ENCODE measurements at regions not wholly inside any gene's neighbourhood (a gene's known extent, or its start where the extent isn't known, plus 50 kb on each side); places are given as distances from the start of the nearest gene placed in this dataset.

DNA sequence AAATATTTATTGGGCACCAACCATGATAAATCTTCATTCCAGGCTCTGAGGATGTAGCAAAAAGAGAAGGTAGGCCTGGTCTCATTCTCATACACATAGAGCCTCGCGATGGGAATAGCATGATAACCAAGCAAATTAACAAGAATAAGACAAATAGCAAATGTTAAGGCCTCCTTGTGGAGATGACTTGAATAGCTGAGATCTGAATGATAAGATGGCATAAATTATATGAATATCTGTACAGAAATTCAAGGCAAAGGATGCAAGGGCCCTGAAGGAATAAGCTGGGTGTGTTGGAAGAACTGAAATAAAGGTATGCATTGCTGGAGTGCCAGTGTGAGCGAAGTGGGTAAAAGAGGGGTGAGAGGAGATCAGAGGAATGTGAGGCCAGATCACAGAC is 114.8 kb downstream of the ALX1 start:
- H3K36me3 ChIP-seq (replicated peaks in 1 of 2; ENCODE audit: control insufficient read depth in 1 of 2, insufficient read depth in 2 of 2, low read length in 1 of 2) = no peaks in the 10 kb centered on the region
- no peak overlapping the region for H3K9ac ChIP-seq
- 79% methylated on average over 3 of the region's 3 CpGs for WGBS (ENCODE audit: low lambda C conversion rate)
- no peak overlapping the region for H3K4me3 ChIP-seq (ENCODE audit: low read depth in 2 of 2, low read length in 1 of 2)
- H3K27ac ChIP-seq (ENCODE audit: low read depth in 2 of 2, low read length in 1 of 2) = no peak overlapping the region
- no peaks in the 10 kb centered on the region for H3K9me3 ChIP-seq
- H3K27me3 ChIP-seq (ENCODE audit: insufficient read depth) = no peaks in the 10 kb centered on the region
- TF ChIP-seq RXRA (IDR thresholded peaks at IDR 0.05; ENCODE audit: borderline replicate concordance, low read depth) (no peak), CTCF (IDR thresholded peaks at IDR 0.05) (peak; percentile 20; the same call in 1 of the 2 replicates), SIN3A (IDR thresholded peaks at IDR 0.05; ENCODE audit: borderline replicate concordance, low read depth, low read length) (no peak), POLR2AphosphoS5 (IDR thresholded peaks at IDR 0.05; ENCODE audit: low read depth, low read length) (no peak)
- H3K9me2 ChIP-seq = no peaks in the 10 kb centered on the region; the same call in 1 of the 2 replicates
- ChIA-PET POLR2A (no interaction called here), CTCF (no interaction called here)
- H4K20me1 ChIP-seq (ENCODE audit: insufficient read depth) = no peaks in the 10 kb centered on the region
- no peak overlapping the region for H2AFZ ChIP-seq (ENCODE audit: low read depth)
- no peak for DNase-seq
- no peaks in the 10 kb centered on the region for H3F3A ChIP-seq (replicated peaks; ENCODE audit: insufficient read depth)
- peaks cover 0 to 7% of the 10 kb centered on the region in 2 experiments; a peak in 2 of 4 replicates for H3K4me1 ChIP-seq (ENCODE audit: control insufficient read depth in 1 of 2, insufficient read depth in 2 of 2, low read depth in 1 of 2, low read length in 1 of 2)
- no peak overlapping the region for H3K4me2 ChIP-seq
- H3K79me2 ChIP-seq (ENCODE audit: insufficient read depth) = no peaks in the 10 kb centered on the region

- Histone ChIP-seq H3K27ac (ENCODE audit: low read depth in 2 of 2, low read length in 1 of 2) (no peak overlapping the region), H2AFZ (ENCODE audit: low read depth) (no peak overlapping the region), H3F3A (replicated peaks; ENCODE audit: insufficient read depth) (no peaks in the 10 kb centered on the region), H3K79me2 (ENCODE audit: insufficient read depth) (no peaks in the 10 kb centered on the region), H3K4me3 (ENCODE audit: low read depth in 2 of 2, low read length in 1 of 2) (no peak overlapping the region), H3K36me3 (replicated peaks in 1 of 2; ENCODE audit: control insufficient read depth in 1 of 2, insufficient read depth in 2 of 2, low read length in 1 of 2) (no peaks in the 10 kb centered on the region), H3K27me3 (ENCODE audit: insufficient read depth) (no peaks in the 10 kb centered on the region), H3K9me3 (no peaks in the 10 kb centered on the region), H4K20me1 (ENCODE audit: insufficient read depth) (no peaks in the 10 kb centered on the region), H3K4me1 (ENCODE audit: control insufficient read depth in 1 of 2, insufficient read depth in 2 of 2, low read depth in 1 of 2, low read length in 1 of 2) (0 out of 4 replicates have a peak, but pooled peaks cover 0 to 6% of the 10 kb centered on the region in 2 experiments), H3K9ac (no peak overlapping the region), H3K9me2 (no peaks in the 10 kb centered on the region), H3K4me2 (no peak overlapping the region)
- POLR2A ChIA-PET = no interaction called here
- no peak for DNase-seq
- CTCF ChIA-PET = interaction anchor here (0.6 to 1.1 kb wide), 3 partner anchors 9 to 26 kb away, joined by 3 to 5 read pairs (median 4); no protein-coding TSS in a partner anchor
- 37% methylated on average over 5 of the region's 5 CpGs for WGBS (ENCODE audit: low lambda C conversion rate)
- TF ChIP-seq FOXJ3 (CRISPR knock-in tag; IDR thresholded peaks at IDR 0.05) (no peak), TCF12 (IDR thresholded peaks at IDR 0.05) (no peak), SIN3A (IDR thresholded peaks at IDR 0.05; ENCODE audit: borderline replicate concordance, low read depth, low read length) (no peak), RXRA (IDR thresholded peaks at IDR 0.05; ENCODE audit: borderline replicate concordance, low read depth) (no peak), EZH2phosphoT487 (IDR thresholded peaks at IDR 0.05; ENCODE audit: borderline replicate concordance, low read depth) (no peak), GABPA (IDR thresholded peaks at IDR 0.05; ENCODE audit: low read depth) (no peak), YY1 (IDR thresholded peaks at IDR 0.05; ENCODE audit: low read depth) (no peak), NFIC (IDR thresholded peaks at IDR 0.05; ENCODE audit: borderline replicate concordance) (no peak), RAD21 (IDR thresholded peaks at IDR 0.05; ENCODE audit: low read length) (no peak), CHD2 (IDR thresholded peaks at IDR 0.05; ENCODE audit: low read length, partially characterized antibody) (no peak)
- TF ChIP-seq, protein P1, sequence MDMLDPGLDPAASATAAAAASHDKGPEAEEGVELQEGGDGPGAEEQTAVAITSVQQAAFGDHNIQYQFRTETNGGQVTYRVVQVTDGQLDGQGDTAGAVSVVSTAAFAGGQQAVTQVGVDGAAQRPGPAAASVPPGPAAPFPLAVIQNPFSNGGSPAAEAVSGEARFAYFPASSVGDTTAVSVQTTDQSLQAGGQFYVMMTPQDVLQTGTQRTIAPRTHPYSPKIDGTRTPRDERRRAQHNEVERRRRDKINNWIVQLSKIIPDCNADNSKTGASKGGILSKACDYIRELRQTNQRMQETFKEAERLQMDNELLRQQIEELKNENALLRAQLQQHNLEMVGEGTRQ (IDR thresholded peaks at IDR 0.05; ENCODE audit: borderline replicate concordance, low read depth, low read length) = no peak
- TF ChIP-seq, protein P2, sequence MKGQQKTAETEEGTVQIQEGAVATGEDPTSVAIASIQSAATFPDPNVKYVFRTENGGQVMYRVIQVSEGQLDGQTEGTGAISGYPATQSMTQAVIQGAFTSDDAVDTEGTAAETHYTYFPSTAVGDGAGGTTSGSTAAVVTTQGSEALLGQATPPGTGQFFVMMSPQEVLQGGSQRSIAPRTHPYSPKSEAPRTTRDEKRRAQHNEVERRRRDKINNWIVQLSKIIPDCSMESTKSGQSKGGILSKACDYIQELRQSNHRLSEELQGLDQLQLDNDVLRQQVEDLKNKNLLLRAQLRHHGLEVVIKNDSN (IDR thresholded peaks at IDR 0.05; ENCODE audit: borderline replicate concordance, low read depth) = no peak
Observed at GRCh38 chr12:85405262-85405661, 125.2 kb downstream of the ALX1 start.
